ENCODE measurements at regions not wholly inside any gene's neighbourhood (a gene's known extent, or its start where the extent isn't known, plus 50 kb on each side); places are given as distances from the start of the nearest gene placed in this dataset.

GRCh38 chr10:8229153-8229552, 174.7 kb downstream of the GATA3 start:
- no peak for DNase-seq

- no peak for DNase-seq
Measured at GRCh38 chr10:8230902-8231301, 176.4 kb downstream of the GATA3 start.

- no peak for DNase-seq
Measured at GRCh38 chr10:8233049-8233448, 178.6 kb downstream of the GATA3 start.

GRCh38 chr10:8233832-8234259, 179.4 kb downstream of the GATA3 start:
- DNase-seq, result no peak

GRCh38 chr10:8235253-8236027, 181.0 kb downstream of the GATA3 start:
- DNase-seq, result no peak

GRCh38 chr10:8238986-8239385, 184.5 kb downstream of the GATA3 start:
- no peak for DNase-seq

- DNase-seq, result no peak
Measured at GRCh38 chr10:8240861-8241260, 186.4 kb downstream of the GATA3 start.

- no peak for DNase-seq
Measured at GRCh38 chr10:8242295-8242872, 187.9 kb downstream of the GATA3 start.

GRCh38 chr10:8245131-8245813, 190.8 kb downstream of the GATA3 start:
- no peak for DNase-seq

GRCh38 chr10:8245814-8246142, 191.3 kb downstream of the GATA3 start:
- DNase-seq, result no peak

GRCh38 chr10:8246548-8246947, 192.1 kb downstream of the GATA3 start:
- no peak for DNase-seq

GRCh38 chr10:8247191-8247590, 192.7 kb downstream of the GATA3 start:
- DNase-seq, result no peak

GRCh38 chr10:8248868-8249267, 194.4 kb downstream of the GATA3 start:
- DNase-seq, result no peak

- DNase-seq, result no peak
Measured at GRCh38 chr10:8254350-8254749, 199.9 kb downstream of the GATA3 start.

- no peak for DNase-seq
Measured at GRCh38 chr10:8255301-8255700, 200.8 kb downstream of the GATA3 start.

GRCh38 chr10:8260645-8261044, 206.2 kb downstream of the GATA3 start:
- DNase-seq, result no peak

GRCh38 chr10:8262317-8262716, 207.8 kb downstream of the GATA3 start:
- no peak for DNase-seq

GRCh38 chr10:8269976-8270375, 215.5 kb downstream of the GATA3 start:
- DNase-seq, result no peak

- no peak for DNase-seq
Measured at GRCh38 chr10:8272794-8273425, 218.4 kb downstream of the GATA3 start.

- no peak for DNase-seq
Measured at GRCh38 chr10:8273749-8274148, 219.3 kb downstream of the GATA3 start.

- no peak for DNase-seq
Measured at GRCh38 chr10:8275911-8276310, 221.4 kb downstream of the GATA3 start.

- no peak for DNase-seq
Measured at GRCh38 chr10:8278099-8278498, 223.6 kb downstream of the GATA3 start.
